ENCODE measurements at regions not wholly inside any gene's neighbourhood (a gene's known extent, or its start where the extent isn't known, plus 50 kb on each side); places are given as distances from the start of the nearest gene placed in this dataset.

DNA sequence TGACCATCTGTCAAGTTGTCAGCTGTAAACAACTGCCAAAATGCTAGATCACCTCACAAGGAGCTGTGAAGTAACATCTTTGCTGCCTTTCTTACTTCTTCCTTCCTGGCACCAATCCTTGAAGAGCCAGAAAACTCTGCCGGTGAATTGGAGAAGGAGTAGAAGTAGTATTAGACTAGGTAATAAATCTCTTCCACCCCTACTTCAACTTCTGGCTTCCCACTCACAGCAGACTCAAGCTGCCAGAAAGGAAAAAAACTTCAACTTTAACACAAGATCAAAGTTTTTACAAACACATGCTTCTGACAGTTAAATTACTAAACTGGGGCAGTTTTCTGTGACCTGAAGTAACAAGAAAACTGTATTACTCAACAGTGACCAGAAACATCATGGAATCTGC, 164.7 kb upstream of the SLC7A11 start:
- WGBS, result 10% methylated on average over 1 of the region's 1 CpG
- no peaks in the 10 kb centered on the region for H3K27me3 ChIP-seq
- no peak for TF ChIP-seq POLR2AphosphoS5 (IDR thresholded peaks at IDR 0.05)
- TF ChIP-seq CTCF (IDR thresholded peaks at IDR 0.05), result peak in 1 of 2 donors; percentile 2
- TF ChIP-seq POLR2A (IDR thresholded peaks at IDR 0.05), result no peak
- TF ChIP-seq EP300 (IDR thresholded peaks at IDR 0.05), result no peak
- H3K4me3 ChIP-seq, result no peak overlapping the region
- no peaks in the 10 kb centered on the region for H3K36me3 ChIP-seq
- H3K27ac ChIP-seq, result no peak overlapping the region
- no peaks in the 10 kb centered on the region for H3K9me3 ChIP-seq
- peaks cover 11% of the 10 kb centered on the region for H3K4me1 ChIP-seq
- no peak for DNase-seq (ENCODE audit: low spot score in 2 of 2)

DNA sequence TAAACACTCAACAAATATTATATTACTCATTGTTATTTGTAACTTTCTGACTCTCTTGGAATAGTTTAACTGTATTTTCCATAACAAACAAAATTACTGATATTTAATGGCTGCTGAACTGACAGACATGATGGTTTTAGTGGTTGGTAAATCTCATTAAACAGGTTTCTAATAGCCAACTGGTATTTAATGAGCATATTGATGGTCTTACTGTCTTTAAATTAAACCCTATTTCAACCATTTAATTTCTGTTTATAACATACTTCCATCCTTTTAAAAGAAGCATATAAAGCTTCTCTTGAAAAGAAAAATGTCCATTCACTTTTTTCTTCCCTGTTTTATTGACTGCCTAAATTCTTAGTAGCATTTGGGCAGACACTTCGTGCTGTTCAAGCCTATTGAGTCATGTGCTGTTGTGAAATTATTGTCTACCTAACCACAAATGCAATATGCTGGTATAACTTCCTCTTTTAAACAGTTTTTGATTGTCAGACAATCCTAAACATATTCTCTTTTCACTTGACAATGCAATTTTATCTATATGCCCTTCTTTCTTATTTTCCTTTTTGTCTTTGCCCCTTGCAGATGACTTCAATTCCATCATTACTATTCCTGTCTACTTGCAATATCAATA, 163.9 kb upstream of the SLC7A11 start:
- H3K36me3 ChIP-seq, result no peaks in the 10 kb centered on the region
- H3K4me1 ChIP-seq, result peaks cover 11% of the 10 kb centered on the region
- no peak for DNase-seq (ENCODE audit: low spot score in 2 of 2)
- TF ChIP-seq POLR2A (IDR thresholded peaks at IDR 0.05) (no peak), POLR2AphosphoS5 (IDR thresholded peaks at IDR 0.05) (no peak), EP300 (IDR thresholded peaks at IDR 0.05) (no peak), CTCF (IDR thresholded peaks at IDR 0.05) (no peak)
- H3K27ac ChIP-seq, result no peak overlapping the region
- no peaks in the 10 kb centered on the region for H3K9me3 ChIP-seq
- WGBS, result 34% methylated on average over 1 of the region's 1 CpG
- no peaks in the 10 kb centered on the region for H3K27me3 ChIP-seq
- no peak overlapping the region for H3K4me3 ChIP-seq

- Histone ChIP-seq H3K36me3 (no peaks in the 10 kb centered on the region), H3K27me3 (no peaks in the 10 kb centered on the region), H3K27ac (no peak overlapping the region), H3K4me1 (peaks cover 11% of the 10 kb centered on the region), H3K9me3 (no peaks in the 10 kb centered on the region), H3K4me3 (no peak overlapping the region)
- TF ChIP-seq POLR2AphosphoS5 (IDR thresholded peaks at IDR 0.05), result no peak
- no peak for TF ChIP-seq EP300 (IDR thresholded peaks at IDR 0.05)
- no peak for TF ChIP-seq CTCF (IDR thresholded peaks at IDR 0.05)
- TF ChIP-seq POLR2A (IDR thresholded peaks at IDR 0.05), result no peak
- no peak for DNase-seq (ENCODE audit: low spot score in 2 of 2)
Measured at GRCh38 chr4:138405466-138405891, 163.3 kb upstream of the SLC7A11 start.

DNA sequence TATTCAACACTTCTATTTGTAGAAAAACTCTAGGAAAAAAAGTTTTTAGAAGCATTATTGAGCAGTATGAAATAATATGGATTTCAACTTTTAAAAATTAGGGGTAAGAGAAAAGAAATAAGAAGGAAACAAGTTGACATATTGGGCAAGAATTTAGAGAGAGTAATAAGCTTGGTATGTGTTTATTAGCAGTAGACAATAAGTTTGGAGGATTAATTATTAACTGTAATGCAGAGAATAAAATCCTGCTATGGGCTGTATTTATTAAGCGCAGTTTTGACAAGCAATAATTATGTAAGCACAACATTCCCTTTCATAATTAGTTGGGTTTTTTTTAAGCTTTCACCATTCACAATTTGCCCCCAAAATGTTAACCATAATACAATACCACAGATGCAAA, 162.7 kb upstream of the SLC7A11 start:
- Histone ChIP-seq H3K27ac (no peak overlapping the region), H3K9me3 (no peaks in the 10 kb centered on the region), H3K4me1 (peaks cover 11% of the 10 kb centered on the region), H3K36me3 (no peaks in the 10 kb centered on the region), H3K4me3 (no peak overlapping the region), H3K27me3 (no peaks in the 10 kb centered on the region)
- no peak for TF ChIP-seq EP300 (IDR thresholded peaks at IDR 0.05)
- TF ChIP-seq POLR2AphosphoS5 (IDR thresholded peaks at IDR 0.05), result no peak
- TF ChIP-seq CTCF (IDR thresholded peaks at IDR 0.05), result no peak
- TF ChIP-seq POLR2A (IDR thresholded peaks at IDR 0.05), result no peak
- WGBS, result 95% methylated on average over 1 of the region's 1 CpG
- no peak for DNase-seq (ENCODE audit: low spot score in 2 of 2)

DNA sequence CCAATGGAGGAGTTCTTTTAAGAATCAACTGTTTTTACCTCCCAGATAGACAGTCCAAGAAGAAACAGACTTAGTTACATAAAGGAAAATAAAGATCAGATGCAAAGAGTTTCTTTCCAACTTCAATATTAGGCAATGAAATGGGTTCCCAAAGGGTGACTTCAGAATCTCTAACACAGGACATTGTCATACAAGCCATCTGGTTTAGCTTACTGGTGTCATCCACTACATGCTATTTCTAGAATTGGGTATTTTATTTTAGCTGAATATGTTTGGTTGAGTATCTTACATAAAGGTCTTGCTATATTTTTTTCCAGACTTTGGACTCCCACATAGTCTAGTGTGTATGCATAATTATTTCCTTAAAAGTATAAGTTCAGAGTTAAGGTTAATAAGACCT, 162.1 kb upstream of the SLC7A11 start:
- no peaks in the 10 kb centered on the region for H3K27me3 ChIP-seq
- H3K4me1 ChIP-seq, result peaks cover 11% of the 10 kb centered on the region
- H3K27ac ChIP-seq, result no peak overlapping the region
- TF ChIP-seq POLR2A (IDR thresholded peaks at IDR 0.05) (no peak), EP300 (IDR thresholded peaks at IDR 0.05) (no peak), CTCF (IDR thresholded peaks at IDR 0.05) (no peak), POLR2AphosphoS5 (IDR thresholded peaks at IDR 0.05) (no peak)
- no peak for DNase-seq (ENCODE audit: low spot score in 2 of 2)
- no peak overlapping the region for H3K4me3 ChIP-seq
- no peaks in the 10 kb centered on the region for H3K36me3 ChIP-seq
- H3K9me3 ChIP-seq, result no peaks in the 10 kb centered on the region
